Iris pigment epithelial cell (primary cell): ENCODE measurements at regions not wholly inside any gene's neighbourhood (a gene's known extent, or its start where the extent isn't known, plus 50 kb on each side); places are given as distances from the start of the nearest gene placed in this dataset.
"Not testable (repeated sequence)": the region's sequence is repeated elsewhere in the genome, so short reads cannot be mapped to it uniquely, and the experiment has no call there.

Experiments
- DNase-seq: peaks from one replicate; pipeline ENCODE4 v3.0.0-alpha.2; 2011; ENCODE audit warnings: low read depth

DNA sequence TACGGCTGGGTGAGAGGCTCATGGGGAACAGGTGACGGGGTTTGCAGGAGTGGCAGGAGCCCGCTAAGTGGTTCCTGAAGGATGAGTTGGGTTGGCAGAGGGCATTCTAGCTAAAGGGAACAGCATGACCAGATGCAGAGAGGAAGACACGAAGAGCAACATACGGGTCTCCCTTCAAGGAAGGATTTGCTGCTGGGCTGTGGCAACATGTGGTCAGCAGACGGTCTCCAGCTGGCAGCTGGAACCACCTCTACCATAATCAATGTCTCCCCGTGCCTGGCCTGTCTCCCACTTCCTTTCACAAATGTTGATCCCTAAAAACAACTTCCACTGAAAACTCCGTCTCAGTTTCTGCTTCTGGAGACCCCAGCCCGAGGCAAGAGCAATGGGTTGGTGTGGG is 80.6 kb upstream of the SULF2 start:
- DNase-seq: no peak

DNA sequence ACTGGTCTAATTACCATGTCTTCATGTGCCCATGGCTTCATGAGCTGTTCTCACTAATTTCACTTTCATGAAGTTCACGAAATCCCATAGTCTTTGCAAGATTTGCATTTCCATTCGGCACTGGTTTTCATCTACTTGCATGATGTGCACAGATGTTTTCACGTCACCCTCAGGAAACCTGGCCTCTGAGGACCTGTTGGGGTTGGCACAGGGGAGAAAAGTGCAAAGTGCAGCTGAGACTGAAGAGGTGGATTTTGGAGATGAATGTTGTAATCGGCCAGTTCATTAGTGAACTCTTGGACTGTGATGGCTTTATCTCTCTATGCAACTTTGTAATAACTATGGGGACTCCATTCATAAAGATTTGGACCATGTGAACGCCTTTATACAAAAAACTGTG is 80.2 kb upstream of the SULF2 start:
- no peak for DNase-seq

GRCh38 chr20:47863981-47864380 is 78.7 kb upstream of the SULF2 start:
- DNase-seq: no peak

DNA sequence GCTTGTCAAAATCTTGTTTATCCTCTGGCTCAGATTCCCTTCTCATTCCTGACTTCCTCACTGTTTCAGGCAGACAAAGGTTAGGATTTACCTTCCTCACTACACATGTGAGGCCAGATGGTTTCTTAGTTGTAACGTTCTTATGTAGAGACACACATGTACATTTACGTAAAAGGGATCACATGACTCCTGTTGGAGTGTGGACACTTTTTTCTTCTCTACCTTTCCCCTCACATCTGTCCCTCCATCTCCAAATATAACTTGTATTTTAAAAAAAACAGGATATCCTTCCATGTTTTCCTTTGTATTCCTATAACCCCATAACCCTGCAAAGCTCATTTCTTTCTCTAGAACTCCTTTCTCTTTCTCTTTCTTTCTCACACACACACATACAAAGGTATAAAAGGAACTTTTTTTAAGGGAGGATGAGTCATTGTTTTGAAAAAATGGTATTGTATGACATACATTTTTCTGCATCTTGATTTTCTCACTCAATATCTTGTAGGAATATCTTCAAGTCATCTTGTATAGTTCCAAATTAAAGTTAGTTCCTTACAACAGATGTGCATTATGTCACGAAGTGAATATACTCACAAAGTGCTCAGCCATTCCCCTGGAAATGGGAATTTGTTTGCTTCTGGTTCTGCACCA is 78.2 kb upstream of the SULF2 start:
- no peak for DNase-seq

DNA sequence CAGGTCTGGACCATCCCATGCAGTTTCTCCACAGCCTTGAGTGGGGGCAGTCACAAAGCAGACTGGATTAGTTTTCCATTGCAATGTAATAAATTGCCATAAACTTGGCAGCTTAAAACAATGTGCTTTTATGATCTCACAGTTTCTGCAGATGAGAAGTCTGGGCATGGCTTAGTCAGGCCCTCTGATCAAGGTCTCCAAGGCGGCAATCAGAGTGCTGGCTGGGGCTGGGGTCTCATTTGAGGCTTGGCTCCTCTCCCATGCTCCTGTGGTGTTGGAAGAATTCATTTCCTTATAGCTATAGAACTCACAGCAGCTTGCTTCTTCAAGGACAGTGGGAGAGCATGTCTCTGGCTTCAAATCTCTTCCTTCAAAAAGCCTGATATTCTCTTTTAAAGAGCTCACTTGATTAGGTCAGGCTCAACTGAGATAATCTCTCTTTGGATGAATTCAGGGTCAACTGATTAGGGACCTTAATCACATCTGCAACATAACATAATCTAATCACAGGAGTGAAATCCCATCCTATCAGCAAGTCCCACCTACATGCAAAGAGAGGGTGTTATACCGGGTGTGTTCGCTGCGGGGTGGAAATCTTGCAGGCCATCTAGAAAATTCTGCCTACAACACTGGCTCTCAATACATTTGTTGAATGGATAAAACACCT is 77.4 kb upstream of the SULF2 start:
- no peak for DNase-seq

DNA sequence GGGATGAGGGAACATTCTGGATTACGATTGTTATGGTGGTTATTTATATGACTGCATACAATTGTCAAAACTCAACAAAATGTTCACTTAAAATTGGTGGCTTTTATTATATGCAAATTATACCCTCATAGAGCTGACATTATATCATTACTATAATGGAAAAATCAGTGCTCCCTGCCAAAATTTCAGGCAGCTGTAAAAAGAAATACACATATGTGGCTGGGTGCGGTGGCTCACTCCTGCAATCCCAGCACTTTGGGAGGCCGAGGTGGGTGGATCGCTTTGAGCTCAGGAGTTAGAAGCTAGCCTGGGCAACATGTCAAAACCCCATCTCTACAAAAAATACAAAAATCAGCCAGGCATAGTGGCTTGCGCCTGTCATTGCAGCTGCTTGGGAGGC is 75.8 kb upstream of the SULF2 start:
- DNase-seq: no peak

GRCh38 chr20:47860049-47860830 is 75.0 kb upstream of the SULF2 start:
- DNase-seq: no peak

DNA sequence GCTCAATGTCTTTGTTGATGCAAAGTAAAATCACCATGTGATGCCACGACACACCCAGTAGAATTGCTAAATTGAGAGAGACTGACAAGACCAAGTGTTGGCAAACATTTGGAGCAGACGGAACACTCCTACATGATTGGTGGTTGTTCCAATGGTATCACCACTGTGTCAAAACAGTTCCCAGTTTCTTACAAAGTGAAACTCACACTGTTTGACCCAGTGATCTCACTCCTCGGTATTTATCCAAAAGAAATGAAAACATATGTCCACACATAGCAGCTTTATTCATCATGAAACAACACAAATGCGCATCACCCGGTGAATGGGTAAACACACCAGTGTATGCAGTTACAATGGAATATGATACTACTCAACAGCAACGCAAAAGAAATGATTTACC is 74.0 kb upstream of the SULF2 start:
- no peak for DNase-seq

DNA sequence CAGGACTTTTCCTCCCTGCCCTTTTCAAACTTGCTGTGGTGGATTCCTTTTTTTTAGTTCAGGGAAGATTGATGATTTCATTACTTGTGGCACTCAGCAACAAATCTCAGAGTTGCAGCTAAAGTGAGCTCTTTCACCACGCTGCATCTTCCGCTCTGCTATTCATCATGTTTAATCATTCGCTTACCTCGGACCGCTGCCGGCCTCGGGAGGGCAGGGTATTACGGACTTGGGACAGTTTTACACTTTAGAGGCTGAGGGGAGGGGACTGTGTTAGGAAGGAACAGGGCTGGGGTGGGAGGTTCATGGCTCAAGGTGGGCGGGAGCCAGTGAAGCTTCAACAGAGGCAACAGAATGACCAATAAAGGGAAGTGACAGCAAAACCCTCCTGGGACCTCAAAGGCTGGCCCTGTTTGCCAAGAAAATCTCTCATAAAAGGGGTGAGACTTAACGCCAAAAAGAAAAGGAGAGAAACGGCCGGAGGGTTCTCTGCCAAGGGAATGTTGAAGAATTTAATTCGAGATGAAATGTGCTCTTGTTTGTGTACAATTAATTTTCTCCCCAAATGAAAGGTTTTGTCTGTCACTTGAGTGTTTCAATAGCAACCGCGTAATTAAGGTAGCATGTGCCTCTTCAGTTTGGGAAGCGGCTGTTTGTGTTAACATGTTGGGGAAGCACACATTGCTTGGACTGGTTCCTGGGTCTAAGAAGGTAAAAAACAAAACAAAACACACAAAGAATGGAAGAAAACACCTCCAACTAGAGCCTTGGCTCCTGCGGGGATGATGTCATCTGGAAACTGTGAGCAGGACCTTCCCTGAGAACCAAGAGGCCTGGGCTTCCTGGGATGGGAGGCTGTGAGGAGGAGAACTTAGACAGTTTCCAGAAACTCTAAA is 72.5 kb upstream of the SULF2 start:
- DNase-seq: peak; percentile 29

GRCh38 chr20:47857187-47857568 is 71.9 kb upstream of the SULF2 start:
- no peak for DNase-seq

DNA sequence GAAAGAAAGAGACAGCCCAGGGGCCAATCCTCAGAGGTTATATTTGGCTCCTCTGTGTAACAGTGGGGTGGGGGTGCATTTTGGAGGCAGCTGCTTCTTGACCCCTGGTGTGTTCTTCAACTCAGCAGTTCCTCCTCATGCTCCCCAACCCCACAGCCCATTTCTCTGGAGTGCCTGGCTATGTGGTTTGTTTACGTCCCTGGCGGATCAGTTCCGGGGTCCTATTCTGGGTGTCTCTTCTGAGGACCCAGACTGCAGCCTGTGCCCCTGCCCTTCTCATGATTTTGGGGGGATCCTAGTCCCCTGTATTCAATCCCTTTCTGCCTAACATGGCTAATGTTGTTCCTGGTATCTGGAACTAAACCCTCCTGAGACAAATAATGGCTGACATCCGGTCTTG is 70.5 kb upstream of the SULF2 start:
- DNase-seq: no peak

- peak; percentile 68 for DNase-seq
These were observed 69.5 kb upstream of the SULF2 start for GRCh38 chr20:47854687-47855212.

GRCh38 chr20:47851774-47852173 is 66.5 kb upstream of the SULF2 start:
- DNase-seq: no peak

GRCh38 chr20:47850146-47850545 is 64.9 kb upstream of the SULF2 start:
- no peak for DNase-seq

DNA sequence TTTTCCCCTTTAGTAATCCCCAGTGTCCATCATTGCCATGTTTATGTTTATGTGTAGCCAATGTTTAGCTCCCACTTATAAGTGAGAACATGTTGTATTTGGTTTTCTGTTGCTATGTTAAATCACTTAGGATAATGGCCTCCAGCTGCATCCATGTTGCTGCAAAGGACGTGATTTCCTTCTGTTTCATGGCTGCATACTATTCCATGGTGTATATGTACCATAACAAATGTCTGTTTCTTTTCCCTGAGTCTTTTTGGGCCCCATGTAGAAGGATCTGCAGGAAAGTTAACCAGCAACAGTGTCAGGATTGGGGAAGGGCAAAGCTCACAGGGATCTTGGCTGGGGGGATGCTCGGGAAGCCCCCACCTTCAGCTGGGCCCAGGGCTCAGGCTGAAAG is 64.3 kb upstream of the SULF2 start:
- no peak for DNase-seq

GRCh38 chr20:47849006-47849405 is 63.7 kb upstream of the SULF2 start:
- DNase-seq: no peak

- not testable (repeated sequence) for DNase-seq
These were observed 63.3 kb upstream of the SULF2 start for GRCh38 chr20:47848534-47848933.

DNA sequence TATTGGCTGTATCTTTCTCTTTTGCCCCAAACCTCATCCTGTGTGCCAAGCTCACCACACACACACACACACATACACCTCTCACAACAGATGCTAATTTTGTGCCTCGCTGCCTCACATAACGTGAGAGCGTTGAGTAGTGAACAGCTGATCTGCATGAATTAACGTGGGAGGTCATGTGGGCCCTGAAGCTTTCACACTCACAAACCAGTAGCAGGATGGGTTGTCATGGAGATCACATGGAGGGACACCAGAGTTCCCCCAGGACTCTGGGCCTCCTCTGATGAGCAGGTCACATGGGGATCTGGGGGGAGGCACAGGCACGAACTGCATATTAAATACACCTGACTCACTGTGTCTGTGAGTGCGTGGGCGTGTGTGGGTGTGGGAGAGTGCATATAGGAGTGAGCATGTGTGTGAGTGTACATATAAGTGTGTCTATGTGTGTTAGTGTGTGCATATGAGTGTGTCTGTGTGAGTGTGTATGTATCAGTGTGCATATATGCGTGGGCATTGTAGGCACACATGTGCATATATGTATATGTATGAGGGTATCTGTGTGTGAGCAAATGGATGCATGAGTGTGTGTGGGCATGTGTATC is 62.7 kb upstream of the SULF2 start:
- no peak for DNase-seq

GRCh38 chr20:47847220-47847619 is 61.9 kb upstream of the SULF2 start:
- not testable (repeated sequence) for DNase-seq

GRCh38 chr20:47846651-47847050 is 61.4 kb upstream of the SULF2 start:
- not testable (repeated sequence) for DNase-seq

GRCh38 chr20:47845382-47845977 is 60.2 kb upstream of the SULF2 start:
- not testable (repeated sequence) for DNase-seq
